Transverse colon (tissue), 1 donor: ENCODE measurements at regions not wholly inside any gene's neighbourhood (a gene's known extent, or its start where the extent isn't known, plus 50 kb on each side); places are given as distances from the start of the nearest gene placed in this dataset.

Experiments used
- EP300 ChIP-seq: sonication (generic); formaldehyde crosslinking; IDR thresholded peaks from one replicate; pipeline ENCODE4 v1.6.1; 2017; ENCODE audit warnings: antibody characterized with exemption, low read depth
- POLR2A ChIP-seq: fragments of 450-650 bp; IDR thresholded peaks from one replicate; pipeline ENCODE4 v1.6.1; 2016; ENCODE audit warnings: antibody characterized with exemption, mild to moderate bottlenecking, moderate library complexity

DNA sequence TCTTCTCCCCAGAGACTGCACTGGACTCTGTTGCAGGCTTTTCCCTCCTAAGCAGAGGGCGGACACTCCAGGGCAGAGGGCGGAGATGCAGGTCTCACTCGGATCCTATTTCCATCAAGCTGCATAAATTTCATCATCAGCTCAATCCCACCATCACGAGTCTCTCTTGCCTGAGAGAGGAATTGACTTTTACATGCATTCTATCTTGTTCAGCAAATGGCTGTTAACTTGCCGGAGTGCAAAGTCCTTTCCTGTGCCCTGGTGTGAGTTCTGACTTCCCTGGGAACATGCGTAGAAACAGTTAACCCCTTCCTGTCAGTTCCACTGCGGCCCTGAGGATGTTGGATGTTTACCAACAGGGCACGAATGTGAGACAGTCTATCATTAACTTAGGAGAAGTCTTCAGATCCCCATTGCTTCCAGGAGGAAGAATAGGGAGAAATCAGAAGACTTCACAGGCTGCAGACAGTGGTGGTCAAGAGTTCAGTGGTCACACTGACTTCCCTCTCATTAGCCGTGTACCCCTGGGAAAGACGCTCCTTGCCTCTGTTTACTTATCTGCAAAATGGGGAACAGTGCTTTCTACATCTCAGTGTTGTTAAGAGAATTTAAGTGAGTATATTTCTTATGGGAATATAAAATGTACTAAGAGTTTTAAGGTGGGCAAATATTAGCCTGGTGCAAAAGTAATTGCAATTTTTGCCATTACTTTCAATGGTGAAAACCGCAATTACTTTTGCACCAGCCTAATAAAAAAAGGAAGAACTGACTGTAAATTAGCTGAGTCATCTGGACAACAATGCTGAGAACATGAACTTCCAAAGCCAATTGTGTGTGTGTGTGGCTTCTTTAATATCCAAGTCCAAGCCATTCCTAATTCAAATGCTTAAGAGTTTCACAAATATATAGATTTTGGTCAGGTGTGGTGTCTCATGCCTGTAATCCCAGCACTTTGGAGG, 248.0 kb downstream of the DRD1 start:
- TF ChIP-seq EP300 (no peak), POLR2A (no peak)
